IPS DF 6.9 (cell line): ENCODE measurements at regions not wholly inside any gene's neighbourhood (a gene's known extent, or its start where the extent isn't known, plus 50 kb on each side); places are given as distances from the start of the nearest gene placed in this dataset.
"Not testable (repeated sequence)": the region's sequence is repeated elsewhere in the genome, so short reads cannot be mapped to it uniquely, and the experiment has no call there.

ENCODE experiments used
- DNase-seq: peaks from one replicate; pipeline ENCODE4 v3.0.0-alpha.2; 2013; ENCODE audit warnings: low read depth, low spot score
- H3K27ac ChIP-seq: one replicate; pipeline ENCODE4 v1.5.1; 2013; ENCODE audit warnings: low read length, control low read depth
- H3K27me3 ChIP-seq: 2 replicates; pipeline ENCODE4 v1.6.1; 2013; ENCODE audit warnings: mild to moderate bottlenecking, low read length; ENCODE audit not compliant: control insufficient read depth, insufficient read depth
- H3K36me3 ChIP-seq: 2 replicates; pipeline ENCODE4 v1.6.1; 2013; ENCODE audit warnings: low read length; ENCODE audit not compliant: control insufficient read depth, insufficient read depth
- H3K4me1 ChIP-seq: 2 replicates; pipeline ENCODE4 v1.6.1; 2013; ENCODE audit warnings: low read length; ENCODE audit not compliant: control insufficient read depth, insufficient read depth
- H3K4me3 ChIP-seq: 2 replicates; pipeline ENCODE4 v1.5.1; 2013; ENCODE audit warnings: mild to moderate bottlenecking, low read length
- H3K9me3 ChIP-seq: 2 replicates; pipeline ENCODE4 v1.6.1; 2013; ENCODE audit warnings: low read length, inconsistent platforms; ENCODE audit not compliant: control insufficient read depth, insufficient read depth
- WGBS: extraction: QIAGEN DNeasy Blood & Tissue Kit; methylation state at CpG from one replicate; pipeline ENCODE4 v1.1.7; 2013; ENCODE audit warnings: mixed read lengths, missing lambda C conversion rate; ENCODE audit not compliant: insufficient read length, insufficient coverage; 5-methylcytosine and 5-hydroxymethylcytosine counted together

DNA sequence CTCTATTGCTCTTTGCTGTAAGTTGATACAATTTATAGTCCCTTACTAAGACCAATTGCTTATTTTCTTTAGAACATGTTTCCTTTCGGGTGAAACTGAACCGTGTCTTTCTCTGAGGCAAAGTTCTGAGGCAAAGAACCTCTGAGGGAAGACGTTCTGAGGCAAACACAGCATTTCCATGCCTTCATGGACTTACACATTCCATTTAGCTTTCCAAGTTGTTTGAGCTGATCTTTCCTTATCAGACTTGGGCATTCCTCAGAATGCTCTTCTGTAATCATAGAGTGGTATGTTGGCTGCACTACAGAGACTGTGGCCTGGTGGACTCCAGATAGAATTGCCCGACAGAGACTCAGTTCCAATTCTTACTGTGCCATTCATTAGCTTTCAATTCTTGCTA lies 579.1 kb downstream of the KCTD12 start:
- Histone ChIP-seq H3K27me3 (no peaks in the 10 kb centered on the region), H3K36me3 (no peaks in the 10 kb centered on the region), H3K4me3 (no peak overlapping the region), H3K9me3 (no peaks in the 10 kb centered on the region), H3K27ac (no peak overlapping the region), H3K4me1 (no peaks in the 10 kb centered on the region)
- no peak for DNase-seq
- WGBS = no CpG with 5 or more reads among the region's 4 CpGs

DNA sequence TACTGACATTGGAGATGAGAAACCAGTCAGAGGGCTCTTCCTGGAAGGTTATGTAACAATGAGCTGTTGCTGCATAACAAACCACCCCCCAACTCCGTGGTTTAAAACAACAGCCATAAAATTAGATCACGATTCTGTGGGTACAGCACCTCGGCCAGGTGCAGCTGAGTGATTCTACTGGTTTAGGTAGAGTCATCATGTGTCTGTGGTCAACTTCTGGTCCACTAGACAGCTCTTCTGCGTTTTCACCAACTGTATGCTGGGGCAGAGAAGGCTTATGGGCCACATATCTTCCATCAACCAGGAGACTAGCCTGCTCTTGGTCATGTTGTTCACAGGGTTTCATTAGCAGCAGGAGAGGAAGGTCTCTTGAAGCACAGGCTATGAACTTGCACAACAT lies 585.5 kb downstream of the KCTD12 start:
- Histone ChIP-seq H3K4me3 (no peak overlapping the region), H3K27me3 (no peaks in the 10 kb centered on the region), H3K27ac (no peak overlapping the region), H3K4me1 (no peaks in the 10 kb centered on the region), H3K36me3 (no peaks in the 10 kb centered on the region), H3K9me3 (no peaks in the 10 kb centered on the region)
- WGBS = no CpG with 5 or more reads among the region's 4 CpGs
- DNase-seq = no peak

DNA sequence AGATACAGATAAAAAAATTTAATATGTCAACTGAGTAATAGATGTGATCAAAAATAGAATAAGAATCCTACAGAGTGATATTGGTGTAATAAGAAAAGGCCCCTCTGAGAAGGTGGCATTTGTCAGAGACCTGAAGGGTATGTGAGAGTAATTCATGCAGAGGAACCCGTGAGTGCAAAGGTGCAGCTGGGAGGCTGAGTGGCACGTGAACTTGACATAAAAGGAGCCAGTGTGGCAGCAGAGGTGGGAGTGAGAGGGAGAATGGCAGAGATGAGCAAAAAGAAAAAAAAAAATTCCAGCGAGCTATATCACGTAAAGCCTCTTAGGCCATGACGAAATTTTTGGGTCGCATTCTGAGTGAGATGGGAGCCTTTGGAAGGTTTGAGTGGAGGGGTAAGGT lies 588.9 kb downstream of the KCTD12 start:
- no peaks in the 10 kb centered on the region for H3K36me3 ChIP-seq
- no peak for DNase-seq
- H3K9me3 ChIP-seq = no peaks in the 10 kb centered on the region
- WGBS = no CpG with 5 or more reads among the region's 6 CpGs
- no peak overlapping the region for H3K4me3 ChIP-seq
- H3K4me1 ChIP-seq = no peaks in the 10 kb centered on the region
- no peaks in the 10 kb centered on the region for H3K27me3 ChIP-seq
- no peak overlapping the region for H3K27ac ChIP-seq

DNA sequence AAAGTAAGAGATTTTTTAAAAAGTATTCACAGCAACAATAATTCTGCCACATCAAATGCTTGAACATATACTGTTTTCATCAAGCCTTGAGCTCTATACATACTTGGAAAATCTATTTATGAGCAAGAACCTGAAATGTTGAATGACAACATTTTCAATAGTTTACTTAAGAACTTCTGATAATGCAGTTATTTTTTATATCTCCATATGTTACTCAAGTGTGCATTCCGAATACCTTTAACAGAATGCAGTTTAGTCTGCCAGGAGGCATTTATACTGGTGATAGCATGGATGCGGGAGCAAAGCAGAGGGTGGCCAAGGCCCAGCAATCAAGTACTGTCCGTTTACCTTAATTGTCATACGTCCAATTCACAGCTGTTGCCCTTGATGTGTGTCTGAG lies 589.5 kb downstream of the KCTD12 start:
- H3K9me3 ChIP-seq = no peaks in the 10 kb centered on the region
- no peaks in the 10 kb centered on the region for H3K27me3 ChIP-seq
- no peaks in the 10 kb centered on the region for H3K36me3 ChIP-seq
- H3K4me3 ChIP-seq = no peak overlapping the region
- H3K27ac ChIP-seq = no peak overlapping the region
- no CpG with 5 or more reads among the region's 4 CpGs for WGBS
- no peak for DNase-seq
- H3K4me1 ChIP-seq = no peaks in the 10 kb centered on the region

DNA sequence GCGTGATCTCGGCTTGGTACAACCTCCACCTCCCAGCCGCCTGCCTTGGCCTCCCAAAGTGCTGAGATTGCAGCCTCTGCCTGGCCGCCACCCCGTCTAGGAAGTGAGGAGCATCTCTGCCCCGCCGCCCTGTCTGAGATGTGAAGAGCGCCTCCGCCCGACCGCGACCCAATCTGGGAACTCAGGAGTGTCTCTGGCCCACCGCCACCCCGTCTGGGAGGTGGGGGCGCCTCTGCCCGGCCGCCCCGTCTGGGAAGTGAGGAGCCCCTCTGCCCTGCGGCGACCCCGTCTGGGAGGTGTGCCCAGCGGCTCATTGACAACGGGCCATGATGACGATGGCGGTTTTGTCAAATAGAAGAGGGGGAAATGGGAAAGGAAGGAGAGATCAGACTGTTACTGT lies 591.2 kb downstream of the KCTD12 start:
- H3K36me3 ChIP-seq, H3K4me3 ChIP-seq, DNase-seq, H3K27me3 ChIP-seq, H3K9me3 ChIP-seq, H3K27ac ChIP-seq, H3K4me1 ChIP-seq: not testable (repeated sequence)
- no CpG with 5 or more reads among the region's 25 CpGs for WGBS

DNA sequence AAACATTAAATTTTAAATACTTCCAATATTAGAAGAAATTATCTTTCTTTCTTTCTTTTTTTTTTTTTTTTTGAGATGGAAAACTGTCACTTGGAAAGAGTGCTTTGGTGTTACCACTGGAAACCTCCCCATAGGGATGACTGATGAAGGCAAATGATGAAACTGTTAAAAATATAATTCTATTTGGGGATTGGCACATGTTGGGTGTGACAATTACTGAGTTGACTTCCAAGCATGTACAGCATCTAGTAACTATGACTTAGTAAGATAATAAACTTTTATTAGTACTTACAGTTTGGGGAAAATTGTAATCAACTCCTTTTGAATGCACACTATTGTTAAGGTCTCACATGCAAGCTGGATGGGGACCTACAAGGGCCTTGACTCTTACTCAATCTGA lies 592.5 kb downstream of the KCTD12 start:
- Histone ChIP-seq H3K36me3 (no peaks in the 10 kb centered on the region), H3K4me3 (no peak overlapping the region), H3K4me1 (no peaks in the 10 kb centered on the region), H3K27ac (no peak overlapping the region), H3K9me3 (no peaks in the 10 kb centered on the region), H3K27me3 (no peaks in the 10 kb centered on the region)
- DNase-seq = no peak

DNA sequence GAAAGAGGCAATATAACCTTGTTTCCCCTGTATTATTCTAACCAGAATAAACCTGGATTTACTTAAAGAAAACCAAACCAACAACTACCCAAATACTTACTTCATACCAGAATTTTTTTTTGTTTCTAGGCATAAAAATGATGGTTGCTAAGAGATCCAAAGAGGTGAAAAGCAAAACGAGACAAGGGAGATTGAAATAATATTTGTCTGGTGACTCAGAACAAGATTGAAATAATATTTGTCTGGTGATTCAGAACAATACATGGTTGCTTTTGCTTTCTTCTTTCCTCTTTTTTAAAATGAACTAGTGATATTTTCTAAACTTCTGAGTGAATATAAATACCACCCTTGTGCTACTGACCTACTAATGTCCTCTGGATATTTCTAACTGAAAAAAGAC lies 592.9 kb downstream of the KCTD12 start:
- Histone ChIP-seq H3K27me3 (no peaks in the 10 kb centered on the region), H3K27ac (no peak overlapping the region), H3K4me1 (no peaks in the 10 kb centered on the region), H3K36me3 (no peaks in the 10 kb centered on the region), H3K4me3 (no peak overlapping the region), H3K9me3 (no peaks in the 10 kb centered on the region)
- DNase-seq = no peak
- no CpG with 5 or more reads among the region's 1 CpG for WGBS

DNA sequence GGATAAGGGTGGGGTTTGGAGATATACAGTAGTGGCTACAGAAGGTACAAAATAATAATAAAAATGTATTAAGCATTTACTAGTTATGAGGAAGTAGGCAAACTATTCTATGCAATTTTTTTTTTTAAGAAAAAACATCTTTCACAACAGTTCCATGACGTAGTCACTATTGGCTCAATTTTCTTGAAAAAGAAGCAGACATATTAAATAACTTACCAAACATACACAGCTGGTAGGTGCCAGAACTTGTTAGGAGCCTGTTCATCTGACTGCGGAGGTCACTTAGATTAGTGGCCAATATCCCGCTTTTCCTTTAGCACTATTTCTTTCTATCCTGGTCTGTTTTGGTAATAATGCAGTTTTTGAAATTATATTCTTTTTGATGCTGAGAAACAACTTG lies 593.5 kb downstream of the KCTD12 start:
- no peaks in the 10 kb centered on the region for H3K9me3 ChIP-seq
- H3K27ac ChIP-seq = no peak overlapping the region
- H3K4me1 ChIP-seq = no peaks in the 10 kb centered on the region
- no peaks in the 10 kb centered on the region for H3K27me3 ChIP-seq
- H3K4me3 ChIP-seq = no peak overlapping the region
- H3K36me3 ChIP-seq = no peaks in the 10 kb centered on the region
- no CpG with 5 or more reads among the region's 3 CpGs for WGBS
- DNase-seq = no peak

DNA sequence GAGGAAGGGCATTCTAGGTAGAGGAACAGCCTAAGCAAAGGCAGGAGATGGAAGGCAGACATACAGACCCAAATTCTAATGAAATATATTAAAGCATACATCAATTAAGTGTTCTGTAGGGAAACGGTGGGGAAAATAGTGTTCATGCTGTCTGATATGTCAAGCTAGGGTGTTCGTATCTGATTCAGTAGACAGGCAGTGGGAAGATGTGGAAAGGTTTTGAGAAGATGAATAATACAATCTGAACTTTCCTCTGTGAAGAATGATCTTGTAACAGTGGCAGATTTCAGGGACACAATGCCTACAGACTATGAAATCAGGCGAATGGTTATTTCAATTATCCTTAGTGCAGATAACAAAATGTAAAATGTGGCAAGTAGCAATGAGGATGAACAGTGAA lies 594.2 kb downstream of the KCTD12 start:
- Histone ChIP-seq H3K4me1 (no peaks in the 10 kb centered on the region), H3K4me3 (no peak overlapping the region), H3K27ac (no peak overlapping the region), H3K36me3 (no peaks in the 10 kb centered on the region), H3K9me3 (no peaks in the 10 kb centered on the region), H3K27me3 (no peaks in the 10 kb centered on the region)
- no peak for DNase-seq
- no CpG with 5 or more reads among the region's 3 CpGs for WGBS

DNA sequence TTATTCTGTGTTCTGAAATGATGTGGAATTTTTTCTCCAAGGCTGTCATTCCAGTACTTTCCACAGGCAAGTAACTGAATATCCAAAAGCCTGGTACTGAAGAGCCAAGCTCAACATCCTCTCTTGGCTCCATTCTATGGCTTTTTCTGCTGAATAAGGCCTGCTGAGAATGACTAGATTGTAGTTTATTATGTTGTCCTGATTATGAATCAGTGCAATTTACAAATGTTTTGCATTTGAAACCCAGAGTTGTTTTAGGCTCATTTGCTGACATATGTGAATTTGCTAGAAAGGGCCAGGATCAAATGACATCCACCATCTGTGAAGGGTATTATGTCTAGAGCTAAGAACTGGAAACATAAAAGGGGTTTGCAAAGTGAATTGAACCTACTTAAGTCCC lies 596.6 kb downstream of the KCTD12 start:
- H3K27ac ChIP-seq = no peak overlapping the region
- no peaks in the 10 kb centered on the region for H3K36me3 ChIP-seq
- no peaks in the 10 kb centered on the region for H3K27me3 ChIP-seq
- H3K4me1 ChIP-seq = no peaks in the 10 kb centered on the region
- no peak for DNase-seq
- H3K4me3 ChIP-seq = no peak overlapping the region
- H3K9me3 ChIP-seq = no peaks in the 10 kb centered on the region; the same call in 1 of the 2 replicates

DNA sequence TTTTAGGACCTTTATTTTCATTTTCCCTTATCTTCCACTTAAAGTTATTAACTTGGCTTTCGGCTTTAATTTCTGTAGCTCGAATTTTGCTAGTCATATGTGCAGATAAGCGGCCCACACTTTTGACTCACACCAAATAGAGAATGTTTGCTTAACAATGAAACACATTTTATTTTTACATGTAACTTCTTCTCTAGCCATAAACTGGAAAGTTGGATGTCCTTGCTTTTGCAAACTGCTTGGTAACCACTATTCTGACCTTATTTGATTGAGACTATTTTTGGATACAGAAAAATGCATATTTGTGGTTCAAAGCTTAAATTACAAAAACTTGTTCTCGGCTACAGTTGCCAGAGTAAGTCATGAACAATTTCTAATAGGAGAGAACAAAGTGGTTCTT lies 600.0 kb downstream of the KCTD12 start:
- Histone ChIP-seq H3K9me3 (no peaks in the 10 kb centered on the region; the same call in 1 of the 2 replicates), H3K36me3 (no peaks in the 10 kb centered on the region), H3K27ac (no peak overlapping the region), H3K4me1 (no peaks in the 10 kb centered on the region), H3K4me3 (no peak overlapping the region), H3K27me3 (no peaks in the 10 kb centered on the region)
- no peak for DNase-seq
- WGBS = no CpG with 5 or more reads among the region's 4 CpGs
